HG02885 (cell line): ENCODE measurements at regions not wholly inside any gene's neighbourhood (a gene's known extent, or its start where the extent isn't known, plus 50 kb on each side); places are given as distances from the start of the nearest gene placed in this dataset.

Experiments
- ATAC-seq: cut with Tn5 transposase; IDR thresholded peaks from one replicate; pipeline ENCODE4 v1.9.1; 2021; ENCODE audit warnings: mild to moderate bottlenecking; ENCODE audit not compliant: unreplicated experiment, poor library complexity

DNA sequence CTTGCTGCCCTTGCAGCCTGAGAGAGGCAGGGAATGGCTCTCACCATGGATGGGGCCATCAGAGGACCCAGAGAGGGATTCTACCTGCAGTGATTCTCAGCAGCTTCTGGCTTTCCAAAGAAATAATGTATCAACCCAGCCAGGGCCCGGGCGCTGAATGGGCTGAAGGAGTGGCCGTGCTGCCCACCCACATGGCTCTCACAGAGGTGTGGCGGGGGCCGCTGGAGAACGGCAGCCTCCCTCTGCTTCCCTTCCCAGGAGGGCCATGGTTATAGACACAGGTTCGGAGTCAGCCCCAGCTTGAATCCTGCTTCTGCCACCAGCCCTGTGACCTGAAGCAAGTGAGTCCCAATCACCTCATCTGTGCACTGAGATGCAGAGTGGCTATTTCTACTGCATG lies 82.7 kb downstream of the THAP12 start:
- ATAC-seq: no peak

DNA sequence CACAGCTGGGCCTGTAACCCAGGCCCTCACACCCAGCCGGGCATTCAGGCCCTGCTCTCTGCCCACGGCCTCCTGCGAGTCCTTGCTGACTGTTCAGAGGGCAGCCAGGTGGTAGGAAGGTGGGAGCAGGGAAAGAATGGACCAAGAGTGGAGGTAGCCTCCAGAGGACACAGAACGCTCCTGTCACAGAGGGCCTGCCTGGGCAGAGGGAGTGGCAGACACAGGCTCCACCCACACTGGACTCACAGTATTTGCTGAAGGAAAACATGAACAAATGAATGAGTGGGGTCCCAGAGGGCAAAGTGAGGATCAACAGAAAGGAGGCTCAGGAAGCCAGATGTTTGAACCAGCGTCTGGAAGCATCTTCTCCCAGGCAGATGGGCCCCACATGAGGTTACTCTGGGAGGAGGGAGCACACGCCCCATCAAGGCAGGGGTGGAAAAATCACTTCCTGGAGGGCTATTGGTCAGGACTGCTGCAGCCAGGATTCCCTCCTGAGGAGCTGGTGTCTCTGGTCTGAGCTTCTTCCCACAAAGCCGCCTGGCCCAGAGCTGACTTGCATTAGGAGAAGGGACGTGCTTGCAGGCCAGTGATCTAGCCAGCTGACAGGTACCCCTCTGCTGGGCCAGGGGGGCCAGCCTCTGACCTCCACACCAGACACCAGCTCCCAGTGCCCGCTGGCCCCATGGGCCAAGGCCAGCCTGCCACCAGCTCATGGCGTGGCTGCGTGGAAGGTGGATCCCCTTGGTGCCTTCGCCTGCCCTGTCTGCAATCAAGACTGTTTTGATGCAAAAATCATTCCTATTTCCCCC lies 84.0 kb downstream of the THAP12 start:
- no peak for ATAC-seq

DNA sequence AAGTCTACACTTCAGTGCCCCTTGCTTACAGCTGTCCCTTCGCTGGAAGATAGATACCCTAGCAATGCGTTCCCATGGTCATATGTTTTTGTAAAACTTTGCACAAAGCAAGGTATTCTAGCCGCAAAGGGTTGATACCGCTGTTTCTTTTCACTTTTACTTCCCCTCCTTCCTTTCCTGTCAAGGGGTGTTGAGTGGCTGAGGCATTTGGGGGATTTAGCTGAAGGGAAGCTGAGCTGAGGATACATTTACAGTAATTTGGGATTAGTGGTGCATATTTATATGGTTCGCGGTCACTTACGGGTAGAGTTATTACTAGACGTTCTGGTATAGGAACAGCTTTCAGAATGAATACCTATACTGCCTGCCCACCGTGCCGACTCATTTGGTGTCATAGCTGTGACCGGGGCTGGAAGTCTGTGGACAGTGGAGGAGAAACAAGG lies 86.9 kb upstream of the WNT11 start:
- peak; percentile 69 for ATAC-seq

DNA sequence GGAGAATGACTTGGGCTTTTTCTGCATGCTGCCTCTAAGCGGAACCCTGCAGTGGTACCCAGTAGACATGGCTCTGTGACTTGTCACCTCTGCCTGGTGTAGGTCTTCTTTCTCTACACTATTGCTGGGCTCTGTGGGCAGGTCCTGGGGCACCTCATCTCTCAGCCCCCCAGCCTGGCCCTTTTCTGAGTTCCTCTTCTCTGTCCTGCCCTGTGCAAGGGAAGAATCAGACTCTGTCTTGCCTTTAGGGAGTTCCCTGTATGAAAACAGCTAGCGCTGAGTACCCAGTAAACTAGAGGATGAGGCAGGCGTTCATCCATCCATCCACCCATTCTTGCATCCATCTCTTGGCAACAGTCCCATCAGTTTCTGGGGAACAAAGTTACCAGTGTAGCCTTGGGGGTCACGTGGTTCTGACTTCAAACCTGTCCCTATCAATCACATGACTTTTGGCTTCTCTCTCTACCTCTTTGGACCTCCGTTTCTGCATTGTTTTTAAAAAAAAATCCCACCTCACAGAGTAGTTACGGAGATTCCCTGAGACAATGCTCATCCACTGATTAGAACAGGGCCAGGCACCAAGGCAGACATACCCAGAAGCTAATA lies 86.4 kb upstream of the WNT11 start:
- no peak for ATAC-seq

DNA sequence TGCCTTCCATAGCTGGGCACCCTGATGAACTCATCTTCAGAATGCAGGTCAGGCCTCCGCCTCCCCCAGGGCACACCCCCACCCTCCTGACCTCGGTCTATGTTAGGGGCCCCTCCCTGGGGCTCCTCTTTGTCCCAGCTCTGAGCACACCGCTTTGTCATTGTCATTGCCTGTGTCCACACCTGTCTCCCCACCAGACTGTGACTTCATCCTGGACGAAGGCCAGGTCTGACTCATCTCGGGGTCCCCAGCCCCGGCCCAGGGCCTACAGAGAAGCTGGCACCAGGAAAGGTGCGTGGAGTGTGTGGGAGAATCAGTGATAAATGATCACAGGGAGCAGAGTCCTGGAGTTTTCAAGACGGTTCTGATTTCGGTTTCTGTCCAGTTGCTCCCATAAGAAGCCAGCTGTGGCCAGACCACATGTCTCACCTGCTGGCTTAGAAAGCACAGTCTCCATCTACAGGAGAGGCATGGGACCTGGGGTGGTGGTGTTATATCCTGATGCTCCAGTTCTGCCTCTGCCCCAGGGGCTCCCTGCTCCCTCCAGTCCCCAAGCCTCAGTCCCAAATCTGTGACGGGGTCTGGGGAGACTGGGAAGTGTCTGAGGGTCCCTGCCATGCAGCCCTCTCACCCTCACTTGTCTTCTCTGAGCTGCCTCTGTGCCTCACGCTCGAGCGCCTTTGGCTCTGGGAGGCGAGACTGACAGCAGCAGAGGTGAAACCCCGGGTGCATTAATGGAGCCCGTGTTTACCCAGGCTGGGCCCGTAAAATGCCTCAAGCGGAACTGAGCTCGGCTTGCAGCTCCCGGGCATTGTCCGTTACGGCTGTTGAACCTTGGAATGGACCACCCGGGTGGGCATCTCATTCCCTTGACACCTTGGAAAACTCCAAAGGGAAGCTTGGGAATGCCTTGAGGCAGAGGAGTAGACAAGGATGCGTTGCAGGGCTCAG lies 85.5 kb upstream of the WNT11 start:
- ATAC-seq: no peak

DNA sequence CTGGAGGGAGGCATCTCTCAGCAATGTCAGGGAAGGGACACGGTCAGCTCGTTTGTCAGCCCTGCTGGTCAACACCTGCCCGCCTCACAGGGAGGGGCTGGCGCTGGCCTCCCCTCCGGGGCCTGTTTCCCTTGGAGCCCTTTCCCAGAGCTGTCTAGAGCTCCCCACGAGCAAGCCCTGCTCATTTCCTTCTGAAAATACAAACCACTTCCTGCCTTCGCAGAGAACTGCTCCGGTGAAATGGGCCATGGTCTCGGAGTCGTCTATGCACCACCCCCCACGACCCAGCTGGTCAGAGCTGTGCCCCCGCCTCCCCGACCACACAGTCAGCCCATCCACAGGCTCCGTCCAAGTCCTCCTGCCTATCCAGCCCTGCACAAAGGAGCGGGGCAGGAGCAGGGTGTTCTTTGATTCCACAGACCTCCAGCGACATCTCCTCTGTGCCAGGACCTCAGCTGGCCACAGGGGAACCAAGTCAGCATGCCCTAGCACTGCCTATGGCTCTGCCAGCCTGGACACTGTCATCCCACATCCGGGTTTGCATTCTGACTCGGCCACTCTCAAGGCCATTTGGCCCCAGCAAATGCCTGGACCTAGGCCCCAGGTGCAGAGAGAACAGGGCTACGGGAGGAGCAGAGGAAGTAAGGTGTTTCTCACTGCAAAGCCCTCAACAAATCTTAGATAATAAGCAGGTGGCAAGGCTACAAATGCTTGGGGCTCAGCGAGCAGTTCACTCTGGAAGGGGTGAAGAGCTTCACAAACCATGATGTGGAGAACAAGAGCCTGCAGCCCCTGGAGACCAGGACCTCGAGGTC lies 82.1 kb upstream of the WNT11 start:
- ATAC-seq: no peak

DNA sequence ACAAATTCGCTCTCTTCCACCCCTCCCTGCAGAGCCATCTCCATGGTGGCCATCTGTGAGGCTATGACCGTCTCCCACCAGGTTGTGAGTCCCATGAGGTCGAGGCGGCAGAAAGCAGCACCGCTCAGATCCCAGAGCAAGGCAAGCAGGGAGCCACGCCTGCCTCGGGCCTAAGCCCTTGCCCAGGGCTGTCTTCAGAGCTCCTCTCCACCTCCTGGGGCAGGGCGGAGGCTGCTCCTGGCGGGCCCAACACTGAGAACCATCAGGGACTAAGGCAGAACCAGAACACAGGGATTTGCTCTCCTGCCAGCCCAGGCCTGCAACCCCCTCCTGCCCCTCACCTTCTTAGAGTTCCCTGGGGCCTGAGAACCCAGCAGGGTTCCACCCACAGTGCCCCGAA lies 80.9 kb upstream of the WNT11 start:
- no peak for ATAC-seq

DNA sequence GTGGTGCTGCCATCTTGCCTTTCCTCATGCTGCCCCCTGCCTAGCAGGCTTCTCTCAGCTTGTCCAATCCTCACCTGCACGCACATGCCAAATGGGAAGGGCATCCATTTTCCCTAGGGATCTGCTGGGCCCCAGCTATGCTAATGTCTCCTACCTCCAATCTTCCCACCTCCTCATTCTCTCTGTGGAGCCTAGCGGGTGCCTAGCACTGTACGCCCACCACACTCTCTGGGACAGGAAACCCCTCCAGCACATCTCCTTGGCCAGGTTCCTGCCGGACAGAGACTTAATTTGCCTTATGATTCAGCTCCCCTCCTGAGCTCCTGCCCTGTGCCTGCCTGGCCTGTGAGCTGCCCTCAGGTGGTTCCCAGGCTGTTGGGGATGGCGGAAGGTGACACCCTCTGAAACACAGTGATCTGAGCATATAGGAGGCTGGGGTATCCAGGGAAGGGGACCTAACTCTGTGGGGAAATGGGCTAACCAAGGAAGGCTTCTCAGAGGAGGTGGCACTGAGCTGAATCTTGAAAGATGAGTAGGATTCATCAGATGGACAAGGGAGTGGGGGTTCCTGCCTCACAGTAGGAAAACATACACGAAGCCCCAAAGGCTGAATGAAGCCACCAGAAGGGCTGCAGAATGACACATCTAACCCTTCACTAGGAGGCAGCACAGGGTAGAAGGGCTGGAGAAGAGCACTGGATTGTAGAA lies 79.2 kb upstream of the WNT11 start:
- no peak for ATAC-seq

DNA sequence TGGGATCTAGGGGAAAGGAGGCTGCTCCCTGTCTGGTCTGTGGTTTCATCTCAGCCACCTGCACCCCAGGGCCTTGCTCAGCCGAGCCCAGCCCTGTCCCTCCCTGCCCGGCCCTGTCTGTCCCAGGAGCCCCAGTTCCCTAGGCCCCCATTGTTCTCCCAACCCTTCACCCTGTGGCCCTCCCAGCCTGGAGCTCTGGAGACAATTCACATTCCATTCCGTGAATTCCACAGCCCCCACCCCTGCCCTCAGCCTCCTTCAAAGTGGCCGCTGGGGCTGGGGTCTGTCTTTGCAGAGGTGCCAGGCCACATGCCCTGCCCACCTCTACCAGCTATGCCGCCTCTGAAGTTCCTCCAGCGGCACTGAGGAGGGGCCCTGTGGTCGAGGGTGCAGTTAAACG lies 77.9 kb upstream of the WNT11 start:
- no peak for ATAC-seq

DNA sequence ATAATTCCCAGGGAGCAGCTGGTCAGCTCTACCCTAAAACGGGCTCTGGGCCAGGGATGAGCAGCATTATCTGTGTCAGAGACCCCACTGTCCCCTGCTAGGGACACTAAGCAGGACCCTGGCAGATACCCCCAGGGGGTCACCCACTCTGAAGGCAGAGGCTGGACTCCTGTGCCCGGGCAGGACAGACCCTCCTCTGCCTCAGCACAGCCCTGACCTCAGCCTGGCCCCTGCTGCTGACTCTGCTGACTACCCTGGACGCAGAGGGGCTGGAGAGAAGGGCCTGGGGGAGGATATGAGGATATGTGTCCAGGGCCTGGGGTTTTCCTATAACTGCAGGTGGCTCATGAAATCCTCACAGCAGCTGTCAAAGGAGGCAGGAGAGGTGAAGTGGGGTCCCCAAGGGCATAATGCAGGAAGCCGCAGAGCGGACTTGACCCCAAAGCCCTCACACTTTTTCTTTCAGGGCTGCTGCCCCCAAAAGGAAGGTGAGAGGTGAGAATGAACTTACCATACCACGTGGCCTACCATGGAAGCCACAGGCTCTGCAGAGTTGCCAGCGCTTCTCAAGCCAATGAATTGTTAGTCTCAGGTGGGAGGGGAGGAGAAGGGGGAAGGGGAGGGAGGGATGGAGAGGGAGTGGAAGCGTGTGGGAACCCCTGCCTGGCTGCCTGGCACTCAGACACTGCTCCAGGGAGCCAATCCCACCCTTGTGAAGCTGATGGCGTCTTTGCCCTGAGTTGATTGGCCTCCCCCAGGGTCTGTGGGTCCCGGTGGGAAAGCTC lies 76.7 kb upstream of the WNT11 start:
- ATAC-seq: no peak

DNA sequence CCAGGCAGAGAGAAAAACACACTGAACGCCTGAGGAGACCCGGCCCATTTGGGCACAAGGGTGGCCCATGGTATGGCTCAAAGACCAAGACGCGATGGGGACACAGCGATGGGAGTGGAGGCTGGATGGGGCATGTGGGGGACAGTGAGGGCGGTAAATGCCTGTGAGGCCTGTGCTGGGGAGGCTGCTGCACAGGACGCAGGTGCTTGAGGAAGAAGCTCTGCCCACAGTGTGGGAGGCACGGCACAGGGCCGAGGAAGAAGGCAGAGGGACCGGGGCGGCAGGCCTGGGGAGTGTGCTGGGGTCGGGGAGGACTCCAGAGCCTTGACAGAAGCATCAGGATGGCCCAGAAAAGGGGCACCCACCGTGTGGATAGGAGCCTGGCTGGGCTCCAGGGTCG lies 75.9 kb upstream of the WNT11 start:
- no peak for ATAC-seq

DNA sequence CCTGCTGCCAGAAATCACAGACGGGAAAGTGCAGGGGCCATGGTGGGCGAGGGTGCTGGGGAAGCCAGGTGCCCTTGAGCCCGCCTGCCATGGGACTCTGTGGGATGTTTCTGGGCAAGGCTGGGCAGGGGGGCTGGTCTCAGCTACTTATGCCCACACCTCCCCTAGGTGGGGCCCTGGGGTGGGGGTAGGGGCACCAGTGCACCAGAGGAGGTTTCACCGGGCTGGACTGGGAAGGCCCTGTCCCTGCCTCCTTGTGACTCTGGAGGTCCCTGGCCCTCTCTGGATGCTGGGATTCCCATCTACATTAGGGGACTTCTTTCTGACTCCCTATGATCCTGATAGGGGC lies 75.2 kb upstream of the WNT11 start:
- no peak for ATAC-seq

DNA sequence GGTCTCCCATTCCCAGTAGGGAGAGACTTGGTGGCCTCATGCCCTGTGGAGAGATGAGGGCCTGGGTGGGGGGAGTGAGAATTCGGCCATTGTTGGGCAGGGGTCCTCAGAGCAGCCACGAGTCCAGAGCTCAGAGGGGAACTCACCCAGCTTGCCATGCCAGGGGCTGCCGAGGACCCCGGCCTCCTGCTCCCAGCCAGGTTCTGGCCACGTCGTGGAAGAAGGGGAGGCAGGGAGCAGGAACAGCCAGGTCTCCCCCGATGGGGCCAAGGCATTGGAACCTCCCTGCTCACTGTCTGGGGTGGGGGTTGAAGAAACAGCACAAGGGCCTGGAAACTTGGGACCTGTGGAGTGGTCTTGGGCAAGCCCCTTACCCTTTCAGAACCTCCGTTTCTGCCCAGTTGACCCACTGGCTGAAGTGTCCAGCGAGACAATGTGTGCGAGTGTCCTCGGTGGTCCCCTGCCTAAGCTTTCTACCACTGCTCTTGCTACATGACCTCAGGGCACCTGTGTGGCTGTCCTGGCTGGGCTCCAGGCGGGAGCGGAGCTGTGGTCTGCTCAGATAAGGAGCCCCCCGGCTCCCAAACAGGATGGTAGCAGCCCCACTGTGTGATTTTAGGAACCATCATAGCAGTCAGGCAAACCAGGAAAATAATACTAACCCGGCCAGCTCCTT lies 74.7 kb upstream of the WNT11 start:
- ATAC-seq: no peak

DNA sequence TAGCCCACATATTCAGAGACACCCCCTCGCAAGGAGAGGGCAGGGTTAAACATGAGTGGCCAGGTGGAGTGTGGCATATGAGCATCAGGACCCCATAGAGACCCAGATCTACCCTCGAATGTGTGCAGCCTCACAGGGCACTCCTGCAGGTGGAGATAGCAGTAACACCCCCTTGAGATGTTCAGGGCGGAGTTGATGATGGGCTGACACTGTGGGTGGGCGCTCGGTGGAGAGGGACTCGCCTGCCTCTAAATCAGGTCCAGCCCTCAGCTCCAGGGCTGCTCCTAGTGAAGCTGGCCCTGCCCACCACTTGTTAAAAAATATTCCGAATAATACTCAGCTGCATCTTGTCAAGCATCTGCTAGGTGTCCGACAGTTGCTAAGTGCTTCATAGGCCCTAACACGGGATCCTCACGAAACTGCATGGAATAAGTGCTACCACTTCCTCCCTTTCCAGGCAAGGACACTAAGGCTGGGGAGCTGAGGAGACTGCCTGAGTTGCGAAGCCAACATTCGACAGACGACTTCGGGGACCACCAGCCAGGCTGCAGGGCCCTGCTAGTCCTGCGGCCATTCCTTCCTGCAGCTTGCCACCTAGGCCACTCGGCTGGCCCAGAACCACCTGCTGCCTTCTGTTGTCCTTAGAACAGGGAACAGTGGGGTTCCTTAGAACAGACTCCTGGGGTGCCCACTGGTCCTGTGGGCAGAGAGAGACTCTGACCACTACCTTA lies 74.0 kb upstream of the WNT11 start:
- no peak for ATAC-seq

DNA sequence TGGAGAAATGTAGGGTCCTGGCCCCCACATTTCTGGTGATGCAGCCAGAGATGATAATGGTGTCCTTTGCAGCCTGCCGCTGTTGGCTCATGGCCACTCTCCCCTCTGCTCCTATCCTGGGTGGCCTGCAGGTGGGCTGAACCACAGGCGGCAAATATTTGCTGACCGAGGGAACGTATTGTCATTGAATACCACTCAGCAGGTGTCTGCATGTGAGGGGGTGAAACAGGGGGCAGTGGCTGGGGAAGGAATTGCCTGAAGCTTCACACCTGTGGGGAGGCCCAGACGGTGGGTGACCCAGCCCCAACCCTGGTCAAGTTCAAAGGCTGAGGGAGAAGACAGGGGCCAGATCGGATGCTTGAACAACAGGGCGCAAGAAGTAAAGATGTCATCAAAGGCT lies 73.3 kb upstream of the WNT11 start:
- ATAC-seq: no peak

DNA sequence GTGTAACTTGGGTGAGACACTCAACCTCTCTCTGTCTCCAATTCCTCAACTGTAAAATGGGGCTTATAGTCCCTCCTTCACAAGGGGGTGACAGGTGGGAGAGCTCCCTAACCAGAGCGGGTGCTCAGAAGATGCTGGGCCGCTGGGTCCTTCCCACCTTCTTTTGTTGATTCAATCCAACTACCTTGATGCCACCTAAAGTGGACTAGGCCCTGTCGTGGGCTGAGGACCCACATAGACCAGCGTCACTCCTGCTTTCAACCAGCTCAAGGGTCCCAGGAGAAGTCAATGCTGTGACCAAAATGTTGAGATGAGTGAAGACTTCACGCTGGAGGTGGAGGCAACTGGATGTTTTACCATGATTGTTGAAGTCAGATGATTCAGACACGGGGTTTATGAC lies 72.7 kb upstream of the WNT11 start:
- ATAC-seq: no peak

DNA sequence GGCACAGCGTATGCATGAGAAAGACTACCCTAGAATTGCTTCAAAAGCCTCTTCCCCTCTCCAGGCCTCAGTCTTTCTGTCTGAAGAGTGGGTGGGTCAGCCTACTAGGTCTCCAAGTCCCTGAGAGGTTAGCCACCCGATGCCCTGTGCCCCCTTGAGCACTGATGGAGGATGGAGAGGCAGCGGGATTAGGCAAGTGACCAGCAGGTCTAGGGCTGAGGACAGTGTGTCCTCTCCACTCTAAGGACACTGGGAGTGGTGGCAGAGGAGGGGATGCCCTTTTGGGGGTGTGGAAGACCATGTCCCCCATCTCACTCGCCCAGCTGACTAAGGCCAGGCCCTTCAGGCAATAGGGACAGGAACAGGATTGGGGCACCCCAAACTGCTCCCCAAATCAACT lies 72.2 kb upstream of the WNT11 start:
- ATAC-seq: no peak
